Small intestine (tissue), 7 donors: ENCODE measurements at regions not wholly inside any gene's neighbourhood (a gene's known extent, or its start where the extent isn't known, plus 50 kb on each side); places are given as distances from the start of the nearest gene placed in this dataset.

Experiments
- DNase-seq, 2 donors: peaks; one replicate each; pipeline versions ENCODE4 v3.0.0 to v3.0.0-alpha.2; 2013
- FAIRE-seq: peaks from 2 replicates; lab custom pipeline; 2012; peaks lifted over from hg19 to GRCh38; lab: Jason Lieb, UNC
- H3K27ac ChIP-seq, 3 donors: one replicate each; pipeline ENCODE4 v1.5.1; 2013; ENCODE audit warnings: low read length in 2 of 3, mild to moderate bottlenecking in 2 of 3, control low read depth in 1 of 3, inconsistent platforms in 1 of 3, low read depth in 1 of 3, moderate library complexity in 1 of 3
- H3K27me3 ChIP-seq, 3 donors: one replicate each; pipeline ENCODE4 v1.6.1; 2013; ENCODE audit warnings: low read length in 3 of 3, inconsistent platforms in 1 of 3; ENCODE audit not compliant: control insufficient read depth in 3 of 3, insufficient read depth in 3 of 3
- H3K36me3 ChIP-seq, 3 donors: one replicate each; pipeline ENCODE4 v1.6.1; 2013; ENCODE audit warnings: low read length in 3 of 3, inconsistent platforms in 1 of 3, low read depth in 1 of 3, mild to moderate bottlenecking in 1 of 3, moderate library complexity in 1 of 3; ENCODE audit not compliant: control insufficient read depth in 3 of 3, insufficient read depth in 2 of 3
- H3K4me1 ChIP-seq, 3 donors: one replicate each; pipeline ENCODE4 v1.6.1; 2013; ENCODE audit warnings: low read length in 2 of 3, inconsistent platforms in 1 of 3, low read depth in 1 of 3, mild to moderate bottlenecking in 1 of 3, moderate library complexity in 1 of 3; ENCODE audit not compliant: control insufficient read depth in 3 of 3, insufficient read depth in 2 of 3
- H3K4me3 ChIP-seq, 3 donors: one replicate each; pipeline ENCODE4 v1.5.1; 2013; ENCODE audit warnings: low read length in 3 of 3, control low read depth in 1 of 3, inconsistent platforms in 1 of 3, low read depth in 1 of 3, mild to moderate bottlenecking in 1 of 3, moderate library complexity in 1 of 3
- H3K9me3 ChIP-seq, 2 donors: one replicate each; pipeline ENCODE4 v1.6.1; 2013; ENCODE audit warnings: low read depth in 1 of 2, low read length in 1 of 2; ENCODE audit not compliant: control insufficient read depth in 2 of 2, insufficient read depth in 1 of 2
- WGBS, 3 donors: extraction: QIAGEN DNeasy Blood & Tissue Kit; methylation state at CpG; one replicate each; pipeline ENCODE4 v1.1.7; 2013; 5-methylcytosine and 5-hydroxymethylcytosine counted together
- donor health status: healthy with polysubstance abuse.
- donor health status: control.
- donor health status: control.
- donor health status: Bipolar disorder and iron deficiency.
- donor health status: healthy.

- Histone ChIP-seq H3K36me3 (no peaks in the 10 kb centered on the region), H3K27me3 (no peaks in the 10 kb centered on the region), H3K4me1 (no peaks in the 10 kb centered on the region), H3K4me3 (no peak overlapping the region), H3K27ac (no peak overlapping the region), H3K9me3 (no peaks in the 10 kb centered on the region)
- DNase-seq (no peak), FAIRE-seq (no peak)
Observed at GRCh38 chr10:90204956-90205314, 503.5 kb downstream of the KIF20B start.

- Histone ChIP-seq H3K27me3 (no peaks in the 10 kb centered on the region), H3K4me3 (no peak overlapping the region), H3K36me3 (no peaks in the 10 kb centered on the region), H3K4me1 (no peaks in the 10 kb centered on the region), H3K9me3 (no peaks in the 10 kb centered on the region), H3K27ac (no peak overlapping the region)
- FAIRE-seq (no peak), DNase-seq (no peak)
- WGBS, 3 donors: 79 to 87% (median 86%) methylated on average over 3 of the region's 3 CpGs
Observed at GRCh38 chr10:90205340-90205739, 503.9 kb downstream of the KIF20B start.

GRCh38 chr10:90213346-90213745 is 512.0 kb downstream of the KIF20B start:
- H3K4me1 ChIP-seq: no peaks in the 10 kb centered on the region
- no peak overlapping the region for H3K4me3 ChIP-seq
- FAIRE-seq: no peak
- DNase-seq: no peak
- WGBS, 3 donors: 78 to 83% (median 78%) methylated on average over 2 of the region's 2 CpGs
- H3K27ac ChIP-seq: no peak overlapping the region
- H3K9me3 ChIP-seq: no peaks in the 10 kb centered on the region
- H3K36me3 ChIP-seq: no peaks in the 10 kb centered on the region
- H3K27me3 ChIP-seq: no peaks in the 10 kb centered on the region

- H3K9me3 ChIP-seq: no peaks in the 10 kb centered on the region
- H3K36me3 ChIP-seq: no peaks in the 10 kb centered on the region
- no peaks in the 10 kb centered on the region for H3K4me1 ChIP-seq
- H3K4me3 ChIP-seq: no peak overlapping the region
- no peak overlapping the region for H3K27ac ChIP-seq
- no peak for FAIRE-seq
- H3K27me3 ChIP-seq: no peaks in the 10 kb centered on the region
- no peak for DNase-seq
Observed at GRCh38 chr10:90218846-90219245, 517.5 kb downstream of the KIF20B start.

- no peaks in the 10 kb centered on the region for H3K4me1 ChIP-seq
- no peaks in the 10 kb centered on the region for H3K27me3 ChIP-seq
- no peak overlapping the region for H3K4me3 ChIP-seq
- FAIRE-seq: no peak
- no peak for DNase-seq
- no peaks in the 10 kb centered on the region for H3K9me3 ChIP-seq
- 50 to 64% (median 59%) methylated on average over 4 of the region's 4 CpGs for WGBS, 3 donors
- no peak overlapping the region for H3K27ac ChIP-seq
- no peaks in the 10 kb centered on the region for H3K36me3 ChIP-seq
Observed at GRCh38 chr10:90222372-90222771, 521.0 kb downstream of the KIF20B start.

- 69 to 77% (median 70%) methylated on average over 5 of the region's 5 CpGs for WGBS, 3 donors
- FAIRE-seq: no peak
Observed at GRCh38 chr10:90222939-90223338, 521.5 kb downstream of the KIF20B start.

GRCh38 chr10:90224791-90225566 is 523.6 kb downstream of the KIF20B start:
- 92 to 95% (median 93%) methylated on average over 2 of the region's 2 CpGs for WGBS, 3 donors
- Histone ChIP-seq H3K36me3 (no peaks in the 10 kb centered on the region), H3K27me3 (no peaks in the 10 kb centered on the region), H3K9me3 (no peaks in the 10 kb centered on the region), H3K4me1 (no peaks in the 10 kb centered on the region), H3K4me3 (no peak overlapping the region), H3K27ac (no peak overlapping the region)
- DNase-seq: no peak
- no peak for FAIRE-seq

More at GRCh38 chr10:90222939-90223338, 521.5 kb downstream of the KIF20B start:
- H3K27ac ChIP-seq: no peak overlapping the region
- H3K4me1 ChIP-seq: no peaks in the 10 kb centered on the region
- DNase-seq: no peak
- H3K4me3 ChIP-seq: no peak overlapping the region
- no peaks in the 10 kb centered on the region for H3K9me3 ChIP-seq
- H3K36me3 ChIP-seq: no peaks in the 10 kb centered on the region
- no peaks in the 10 kb centered on the region for H3K27me3 ChIP-seq

GRCh38 chr10:90226517-90226916 is 525.1 kb downstream of the KIF20B start:
- H3K9me3 ChIP-seq: no peaks in the 10 kb centered on the region

GRCh38 chr10:90227217-90227656 is 525.8 kb downstream of the KIF20B start:
- Histone ChIP-seq H3K4me1 (no peaks in the 10 kb centered on the region), H3K27ac (no peak overlapping the region), H3K9me3 (no peaks in the 10 kb centered on the region), H3K27me3 (no peaks in the 10 kb centered on the region), H3K36me3 (no peaks in the 10 kb centered on the region), H3K4me3 (no peak overlapping the region)
- FAIRE-seq (no peak), DNase-seq (no peak)
- WGBS, 3 donors: 38 to 68% (median 57%) methylated on average over 2 of the region's 2 CpGs

More at GRCh38 chr10:90226517-90226916, 525.1 kb downstream of the KIF20B start:
- H3K27ac ChIP-seq: no peak overlapping the region
- H3K27me3 ChIP-seq: no peaks in the 10 kb centered on the region
- no peak overlapping the region for H3K4me3 ChIP-seq
- 90 to 93% (median 91%) methylated on average over 3 of the region's 3 CpGs for WGBS, 3 donors
- no peak for DNase-seq
- no peak for FAIRE-seq
- no peaks in the 10 kb centered on the region for H3K36me3 ChIP-seq
- H3K4me1 ChIP-seq: no peaks in the 10 kb centered on the region
